B cell (primary cell): ENCODE measurements at regions not wholly inside any gene's neighbourhood (a gene's known extent, or its start where the extent isn't known, plus 50 kb on each side); places are given as distances from the start of the nearest gene placed in this dataset.

Source experiments
- EZH2 ChIP-seq: IDR thresholded peaks from 2 replicates; pipeline ENCODE4 v1.6.1; 2012; ENCODE audit warnings: borderline replicate concordance, low read depth, mild to moderate bottlenecking, moderate library complexity, low read length; ENCODE audit not compliant: insufficient read depth, poor library complexity, severe bottlenecking
- TF ChIP-seq, protein P1 (sequence below): fragments of 200-600 bp; IDR thresholded peaks from one replicate; pipeline ENCODE4 v1.8.0; 2022; ENCODE audit warnings: antibody characterized with exemption, mild to moderate bottlenecking

GRCh38 chr7:32400676-32401075 lies 89.5 kb downstream of the LSM5 start:
- TF ChIP-seq, protein P1, sequence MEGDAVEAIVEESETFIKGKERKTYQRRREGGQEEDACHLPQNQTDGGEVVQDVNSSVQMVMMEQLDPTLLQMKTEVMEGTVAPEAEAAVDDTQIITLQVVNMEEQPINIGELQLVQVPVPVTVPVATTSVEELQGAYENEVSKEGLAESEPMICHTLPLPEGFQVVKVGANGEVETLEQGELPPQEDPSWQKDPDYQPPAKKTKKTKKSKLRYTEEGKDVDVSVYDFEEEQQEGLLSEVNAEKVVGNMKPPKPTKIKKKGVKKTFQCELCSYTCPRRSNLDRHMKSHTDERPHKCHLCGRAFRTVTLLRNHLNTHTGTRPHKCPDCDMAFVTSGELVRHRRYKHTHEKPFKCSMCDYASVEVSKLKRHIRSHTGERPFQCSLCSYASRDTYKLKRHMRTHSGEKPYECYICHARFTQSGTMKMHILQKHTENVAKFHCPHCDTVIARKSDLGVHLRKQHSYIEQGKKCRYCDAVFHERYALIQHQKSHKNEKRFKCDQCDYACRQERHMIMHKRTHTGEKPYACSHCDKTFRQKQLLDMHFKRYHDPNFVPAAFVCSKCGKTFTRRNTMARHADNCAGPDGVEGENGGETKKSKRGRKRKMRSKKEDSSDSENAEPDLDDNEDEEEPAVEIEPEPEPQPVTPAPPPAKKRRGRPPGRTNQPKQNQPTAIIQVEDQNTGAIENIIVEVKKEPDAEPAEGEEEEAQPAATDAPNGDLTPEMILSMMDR: no peak
- TF ChIP-seq EZH2: no peak
